BLaER1 treated with 17β-estradiol and CSF1 and Interleukin-3, amounts not matched to agents 10 nM and 100 nM (cell line): ENCODE measurements at regions not wholly inside any gene's neighbourhood (a gene's known extent, or its start where the extent isn't known, plus 50 kb on each side); places are given as distances from the start of the nearest gene placed in this dataset.
"Not testable (repeated sequence)": the region's sequence is repeated elsewhere in the genome, so short reads cannot be mapped to it uniquely, and the experiment has no call there.

Experiments used
- H3K27ac ChIP-seq, 11 experiments: shearing (Covaris generic); formaldehyde crosslinking; 2 replicates each; pipeline ENCODE4 v1.8.1; 2022
- H3K27me3 ChIP-seq, 11 experiments: shearing (Covaris generic); formaldehyde crosslinking; 2 replicates each; pipeline ENCODE4 v1.8.1; 2022
- H3K36me3 ChIP-seq, 11 experiments: shearing (Covaris generic); formaldehyde crosslinking; 2 replicates each; pipeline ENCODE4 v1.8.1; 2022
- H3K4me1 ChIP-seq, 10 experiments: shearing (Covaris generic); formaldehyde crosslinking; 2 replicates each; pipeline ENCODE4 v1.8.1; 2022
- H3K4me2 ChIP-seq, 11 experiments: shearing (Covaris generic); formaldehyde crosslinking; 2 replicates each; pipeline ENCODE4 v1.8.1; 2022
- H3K4me3 ChIP-seq, 10 experiments: shearing (Covaris generic); formaldehyde crosslinking; 2 replicates each; pipeline ENCODE4 v1.8.1; 2022
- H3K9ac ChIP-seq, 11 experiments: shearing (Covaris generic); formaldehyde crosslinking; 2 replicates each; pipeline ENCODE4 v1.8.1; 2022
- H3K9me3 ChIP-seq, 11 experiments: shearing (Covaris generic); formaldehyde crosslinking; replicated peaks in 1 of 11; 2 replicates each; pipeline ENCODE4 v1.8.1; 2022
- H4K20me1 ChIP-seq, 11 experiments: shearing (Covaris generic); formaldehyde crosslinking; 2 replicates each; pipeline ENCODE4 v1.8.1; 2022
- Cebpa-rat ChIP-seq, 11 experiments: shearing (Covaris generic); IDR thresholded peaks; 2 replicates each; pipeline ENCODE4 v1.8.1; 2022

GRCh38 chr11:104782377-104782754, 115.9 kb downstream of the CASP12 start:
- no peak overlapping the region for H3K27ac ChIP-seq
- H3K27me3 ChIP-seq = no peaks in the 10 kb centered on the region
- no peak for TF ChIP-seq Cebpa-rat (IDR thresholded peaks at IDR 0.05)
- no peak overlapping the region for H3K9ac ChIP-seq
- H3K4me1 ChIP-seq = no peaks in the 10 kb centered on the region
- H3K4me3 ChIP-seq = no peak overlapping the region
- H4K20me1 ChIP-seq = no peaks in the 10 kb centered on the region
- H3K4me2 ChIP-seq = no peak overlapping the region
- H3K9me3 ChIP-seq = no peaks in the 10 kb centered on the region; a peak in 1 of 22 replicates
- no peaks in the 10 kb centered on the region for H3K36me3 ChIP-seq

GRCh38 chr11:104781719-104782376, 116.4 kb downstream of the CASP12 start:
- no peaks in the 10 kb centered on the region; a peak in 1 of 22 replicates for H3K9me3 ChIP-seq
- no peaks in the 10 kb centered on the region for H3K36me3 ChIP-seq
- no peak overlapping the region for H3K27ac ChIP-seq
- H3K9ac ChIP-seq = no peak overlapping the region
- H3K27me3 ChIP-seq = no peaks in the 10 kb centered on the region
- no peak overlapping the region for H3K4me2 ChIP-seq
- no peak overlapping the region for H3K4me3 ChIP-seq
- no peaks in the 10 kb centered on the region for H4K20me1 ChIP-seq
- no peak for TF ChIP-seq Cebpa-rat (IDR thresholded peaks at IDR 0.05)
- no peaks in the 10 kb centered on the region for H3K4me1 ChIP-seq

GRCh38 chr11:104781037-104781436, 117.2 kb downstream of the CASP12 start:
- Histone ChIP-seq H3K4me3 (no peak overlapping the region), H4K20me1 (no peaks in the 10 kb centered on the region), H3K9ac (no peak overlapping the region), H3K36me3 (no peaks in the 10 kb centered on the region), H3K4me2 (no peak overlapping the region), H3K4me1 (no peaks in the 10 kb centered on the region), H3K27ac (no peak overlapping the region), H3K27me3 (no peaks in the 10 kb centered on the region), H3K9me3 (no peaks in the 10 kb centered on the region; a peak in 1 of 22 replicates)
- no peak for TF ChIP-seq Cebpa-rat (IDR thresholded peaks at IDR 0.05)

GRCh38 chr11:104776501-104777170, 121.6 kb downstream of the CASP12 start:
- H3K27ac ChIP-seq = no peak overlapping the region
- no peaks in the 10 kb centered on the region for H3K27me3 ChIP-seq
- H3K9me3 ChIP-seq = no peaks in the 10 kb centered on the region; a peak in 1 of 22 replicates
- H3K4me3 ChIP-seq = no peak overlapping the region
- H3K4me1 ChIP-seq = peaks cover 0 to 12% (median 0%) of the 10 kb centered on the region in 10 experiments; a peak in 3 of 20 replicates
- H3K9ac ChIP-seq = no peak overlapping the region
- no peaks in the 10 kb centered on the region for H4K20me1 ChIP-seq
- TF ChIP-seq Cebpa-rat (IDR thresholded peaks at IDR 0.05) = no peak
- H3K36me3 ChIP-seq = no peaks in the 10 kb centered on the region
- H3K4me2 ChIP-seq = peak overlapping the region in 1 of 11 experiments; percentile 7; a peak in 1 of 22 replicates

- no peak overlapping the region for H3K4me3 ChIP-seq
- no peaks in the 10 kb centered on the region for H4K20me1 ChIP-seq
- H3K4me2 ChIP-seq = no peak overlapping the region
- TF ChIP-seq Cebpa-rat (IDR thresholded peaks at IDR 0.05) = no peak
- no peak overlapping the region for H3K27ac ChIP-seq
- peaks cover 0 to 12% (median 0%) of the 10 kb centered on the region in 10 experiments; a peak in 3 of 20 replicates for H3K4me1 ChIP-seq
- H3K27me3 ChIP-seq = no peaks in the 10 kb centered on the region
- H3K36me3 ChIP-seq = no peaks in the 10 kb centered on the region
- H3K9me3 ChIP-seq = no peaks in the 10 kb centered on the region
- no peak overlapping the region for H3K9ac ChIP-seq
Measured at GRCh38 chr11:104774578-104774977, 123.7 kb downstream of the CASP12 start.

- no peak for TF ChIP-seq Cebpa-rat (IDR thresholded peaks at IDR 0.05)
- no peaks in the 10 kb centered on the region for H4K20me1 ChIP-seq
- H3K9me3 ChIP-seq = no peaks in the 10 kb centered on the region
- H3K36me3 ChIP-seq = no peaks in the 10 kb centered on the region
- H3K9ac ChIP-seq = no peak overlapping the region
- H3K4me1 ChIP-seq = peaks cover 0 to 12% (median 0%) of the 10 kb centered on the region in 10 experiments; a peak in 3 of 20 replicates
- no peaks in the 10 kb centered on the region for H3K27me3 ChIP-seq
- H3K4me2 ChIP-seq = peak overlapping the region in 1 of 11 experiments; percentile 5; a peak in 2 of 22 replicates
- no peak overlapping the region for H3K27ac ChIP-seq
- H3K4me3 ChIP-seq = no peak overlapping the region
Measured at GRCh38 chr11:104772806-104773241, 125.4 kb downstream of the CASP12 start.

- Histone ChIP-seq H3K9me3 (no peaks in the 10 kb centered on the region), H3K4me1 (peaks cover 0 to 12% (median 0%) of the 10 kb centered on the region in 10 experiments; a peak in 3 of 20 replicates), H3K36me3 (no peaks in the 10 kb centered on the region), H3K4me3 (no peak overlapping the region), H3K27ac (no peak overlapping the region), H3K9ac (no peak overlapping the region), H3K4me2 (no peak overlapping the region), H3K27me3 (no peaks in the 10 kb centered on the region), H4K20me1 (no peaks in the 10 kb centered on the region)
- no peak for TF ChIP-seq Cebpa-rat (IDR thresholded peaks at IDR 0.05)
Measured at GRCh38 chr11:104771763-104772162, 126.5 kb downstream of the CASP12 start.

GRCh38 chr11:104771046-104771445, 127.2 kb downstream of the CASP12 start:
- H4K20me1 ChIP-seq, H3K27me3 ChIP-seq, H3K4me2 ChIP-seq, H3K4me3 ChIP-seq, H3K36me3 ChIP-seq, H3K27ac ChIP-seq, H3K9me3 ChIP-seq, H3K9ac ChIP-seq: not testable (repeated sequence)
- peaks cover 0 to 12% (median 0%) of the 10 kb centered on the region in 10 experiments; a peak in 3 of 20 replicates for H3K4me1 ChIP-seq

- Histone ChIP-seq H3K4me1 (peaks cover 0 to 19% (median 0%) of the 10 kb centered on the region in 10 experiments; a peak in 4 of 20 replicates), H3K9me3 (peaks cover 0 to under 1% (median 0%) of the 10 kb centered on the region in 11 experiments; a peak in 1 of 22 replicates), H3K36me3 (no peaks in the 10 kb centered on the region), H3K9ac (no peak overlapping the region), H3K4me3 (no peak overlapping the region), H3K27me3 (no peaks in the 10 kb centered on the region), H4K20me1 (no peaks in the 10 kb centered on the region), H3K4me2 (no peak overlapping the region), H3K27ac (no peak overlapping the region)
- TF ChIP-seq Cebpa-rat (IDR thresholded peaks at IDR 0.05) = no peak
Measured at GRCh38 chr11:104765401-104766095, 132.7 kb downstream of the CASP12 start.
